Sigmoid colon (tissue), 6 donors: ENCODE measurements at regions not wholly inside any gene's neighbourhood (a gene's known extent, or its start where the extent isn't known, plus 50 kb on each side); places are given as distances from the start of the nearest gene placed in this dataset.
"Not testable (repeated sequence)": the region's sequence is repeated elsewhere in the genome, so short reads cannot be mapped to it uniquely, and the experiment has no call there.

Experiments used
- DNase-seq: peaks from one replicate; pipeline ENCODE4 v3.0.0-alpha.2; 2019
- H3K27ac ChIP-seq, 4 donors: fragments of 200-600 bp; sonication (generic); one replicate each; pipeline ENCODE4 v1.5.1; 2016 to 2019; ENCODE audit warnings: mild to moderate bottlenecking in 1 of 4
- H3K27me3 ChIP-seq, 3 donors: fragments of 200-600 bp; sonication (generic); one replicate each; pipeline ENCODE4 v1.5.1; 2019; ENCODE audit warnings: mild to moderate bottlenecking in 1 of 3
- H3K36me3 ChIP-seq, 4 donors: fragments of 200-600 bp; sonication (generic); one replicate each; pipeline ENCODE4 v1.5.1; 2016 to 2019
- H3K4me1 ChIP-seq, 4 donors: fragments of 200-600 bp; sonication (generic); one replicate each; pipeline ENCODE4 v1.5.1; 2017 to 2019
- H3K4me3 ChIP-seq, 4 donors: fragments of 200-600 bp; sonication (generic); one replicate each; pipeline ENCODE4 v1.5.1; 2017 to 2019; ENCODE audit warnings: mild to moderate bottlenecking in 2 of 4, moderate library complexity in 1 of 4
- H3K9me3 ChIP-seq, 4 donors: fragments of 200-600 bp in 3 of 4; sonication (generic) in 3 of 4; one replicate each; pipeline versions ENCODE4 v1.5.1 to v1.6.1; 2013 to 2019
- EP300 ChIP-seq, 4 donors: sonication (generic); formaldehyde crosslinking; IDR thresholded peaks; one replicate each; pipeline ENCODE4 v1.6.1; 2017; ENCODE audit warnings: antibody characterized with exemption in 4 of 4
- POLR2A ChIP-seq, 2 donors: fragments of 450-650 bp; IDR thresholded peaks; one replicate each; pipeline ENCODE4 v1.6.1; 2016; ENCODE audit warnings: antibody characterized with exemption in 2 of 2, mild to moderate bottlenecking in 2 of 2, moderate library complexity in 2 of 2
- POLR2AphosphoS5 ChIP-seq, 4 donors: sonication (generic); formaldehyde crosslinking; IDR thresholded peaks; one replicate each; pipeline ENCODE4 v1.6.1; 2017; ENCODE audit warnings: antibody characterized with exemption in 4 of 4
- whole genome bisulfite sequencing, 2 donors: extraction: QIAGEN DNeasy Blood & Tissue Kit; methylation state at CpG; one replicate each; pipeline ENCODE4 v1.1.7; 2013; 5-methylcytosine and 5-hydroxymethylcytosine counted together
- intact Hi-C: fragments of 100-400 bp; cut with DNase I; formaldehyde crosslinking; loops from one replicate; pipeline ENCODE4 v1.15.1; 2023
- TF ChIP-seq, protein P1 (sequence below), 4 experiments: fragments of 450-650 bp in 3 of 4; fragments of 200-600 bp in 1 of 4; IDR thresholded peaks; one replicate each; pipeline ENCODE4 v1.5.1; 2016 to 2019; ENCODE audit warnings: antibody characterized with exemption in 4 of 4, mild to moderate bottlenecking in 3 of 4, moderate library complexity in 2 of 4
- donor health status: healthy with polysubstance abuse.
- donor health status: healthy.

DNA sequence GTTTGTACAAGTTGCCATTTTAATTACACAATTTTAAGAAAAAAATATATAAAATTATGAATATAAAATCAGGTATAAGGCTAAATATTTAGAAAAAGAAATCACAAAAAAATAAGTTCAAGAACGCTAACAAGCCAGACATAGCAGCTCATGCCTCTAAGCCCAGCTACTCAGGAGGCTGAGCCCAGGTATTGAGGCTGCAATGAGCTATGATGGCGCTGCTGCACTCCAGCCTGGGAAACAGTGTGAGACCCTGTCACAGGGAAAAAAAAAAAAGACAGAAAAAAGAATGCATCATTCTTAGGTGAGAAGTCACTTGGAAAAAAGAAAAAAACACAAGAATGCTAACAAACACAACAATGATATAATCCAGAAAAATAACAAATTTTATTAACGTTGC lies 112.3 kb upstream of the PRDX6 start:
- intact Hi-C loops: no loop called here
- Histone ChIP-seq H3K4me3 (no peak overlapping the region), H3K4me1 (no peaks in the 10 kb centered on the region), H3K27me3 (no peaks in the 10 kb centered on the region), H3K9me3 (no peaks in the 10 kb centered on the region), H3K36me3 (no peaks in the 10 kb centered on the region), H3K27ac (no peak overlapping the region)
- no peak for DNase-seq
- TF ChIP-seq, protein P1, sequence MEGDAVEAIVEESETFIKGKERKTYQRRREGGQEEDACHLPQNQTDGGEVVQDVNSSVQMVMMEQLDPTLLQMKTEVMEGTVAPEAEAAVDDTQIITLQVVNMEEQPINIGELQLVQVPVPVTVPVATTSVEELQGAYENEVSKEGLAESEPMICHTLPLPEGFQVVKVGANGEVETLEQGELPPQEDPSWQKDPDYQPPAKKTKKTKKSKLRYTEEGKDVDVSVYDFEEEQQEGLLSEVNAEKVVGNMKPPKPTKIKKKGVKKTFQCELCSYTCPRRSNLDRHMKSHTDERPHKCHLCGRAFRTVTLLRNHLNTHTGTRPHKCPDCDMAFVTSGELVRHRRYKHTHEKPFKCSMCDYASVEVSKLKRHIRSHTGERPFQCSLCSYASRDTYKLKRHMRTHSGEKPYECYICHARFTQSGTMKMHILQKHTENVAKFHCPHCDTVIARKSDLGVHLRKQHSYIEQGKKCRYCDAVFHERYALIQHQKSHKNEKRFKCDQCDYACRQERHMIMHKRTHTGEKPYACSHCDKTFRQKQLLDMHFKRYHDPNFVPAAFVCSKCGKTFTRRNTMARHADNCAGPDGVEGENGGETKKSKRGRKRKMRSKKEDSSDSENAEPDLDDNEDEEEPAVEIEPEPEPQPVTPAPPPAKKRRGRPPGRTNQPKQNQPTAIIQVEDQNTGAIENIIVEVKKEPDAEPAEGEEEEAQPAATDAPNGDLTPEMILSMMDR (IDR thresholded peaks at IDR 0.05): no peak
- TF ChIP-seq POLR2A (IDR thresholded peaks at IDR 0.05): no peak
- no peak for TF ChIP-seq EP300 (IDR thresholded peaks at IDR 0.05)
- TF ChIP-seq POLR2AphosphoS5 (IDR thresholded peaks at IDR 0.05): no peak
- WGBS, 2 donors: 89 to 93% methylated on average over 3 of the region's 3 CpGs

DNA sequence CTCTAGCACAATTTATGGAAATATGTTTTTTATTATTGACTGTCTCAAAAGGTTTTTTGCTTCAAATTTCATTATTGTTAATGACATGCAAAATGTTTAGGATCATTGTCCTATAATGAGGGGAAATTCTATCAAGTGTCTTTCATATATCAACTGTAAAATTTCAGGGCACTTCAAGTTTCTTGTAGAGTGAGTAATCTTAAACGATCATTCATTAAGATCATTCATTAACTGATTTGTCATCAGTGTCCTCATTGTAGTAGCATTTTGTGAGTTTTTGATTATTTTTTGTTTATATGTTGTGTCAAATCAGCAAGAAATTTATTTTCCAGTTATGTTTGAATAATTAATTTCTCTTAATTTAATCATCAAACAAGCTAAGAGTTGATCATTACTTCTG lies 111.8 kb upstream of the PRDX6 start:
- Histone ChIP-seq H3K4me1 (no peaks in the 10 kb centered on the region), H3K9me3 (no peaks in the 10 kb centered on the region), H3K4me3 (no peak overlapping the region), H3K27me3 (no peaks in the 10 kb centered on the region), H3K27ac (no peak overlapping the region), H3K36me3 (no peaks in the 10 kb centered on the region)
- TF ChIP-seq POLR2AphosphoS5 (IDR thresholded peaks at IDR 0.05) (no peak), POLR2A (IDR thresholded peaks at IDR 0.05) (no peak), EP300 (IDR thresholded peaks at IDR 0.05) (no peak)
- TF ChIP-seq, protein P1 (IDR thresholded peaks at IDR 0.05): no peak
- WGBS, 2 donors: 92 to 97% methylated on average over 1 of the region's 1 CpG
- no peak for DNase-seq
- intact Hi-C loops: no loop called here

DNA sequence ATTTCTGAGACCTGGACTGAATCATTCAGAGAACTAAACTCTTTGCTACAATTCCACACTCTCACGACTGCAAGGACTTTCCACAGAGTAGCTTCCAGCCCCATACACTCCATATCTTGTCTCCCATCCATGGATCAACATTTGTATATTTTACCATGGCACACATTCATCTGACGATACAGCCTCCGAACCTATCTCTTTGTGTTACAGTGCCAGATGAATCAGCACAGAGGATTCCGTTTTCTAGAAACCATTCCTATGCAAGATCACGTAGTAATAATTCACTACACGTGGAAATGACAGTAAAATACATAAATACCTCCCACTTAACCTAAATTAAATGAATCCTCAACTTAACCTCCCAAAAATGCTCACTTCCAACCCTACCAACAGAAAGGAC lies 110.0 kb upstream of the PRDX6 start:
- H3K4me1 ChIP-seq: no peaks in the 10 kb centered on the region
- no peak for DNase-seq
- WGBS, 2 donors: 88 to 89% methylated on average over 6 of the region's 6 CpGs
- H3K36me3 ChIP-seq: no peaks in the 10 kb centered on the region
- intact Hi-C loops: no loop called here
- TF ChIP-seq, protein P1 (IDR thresholded peaks at IDR 0.05): no peak
- no peak for TF ChIP-seq POLR2AphosphoS5 (IDR thresholded peaks at IDR 0.05)
- no peak for TF ChIP-seq EP300 (IDR thresholded peaks at IDR 0.05)
- TF ChIP-seq POLR2A (IDR thresholded peaks at IDR 0.05): no peak
- no peaks in the 10 kb centered on the region for H3K27me3 ChIP-seq
- no peak overlapping the region for H3K27ac ChIP-seq
- no peak overlapping the region for H3K4me3 ChIP-seq
- no peaks in the 10 kb centered on the region for H3K9me3 ChIP-seq

DNA sequence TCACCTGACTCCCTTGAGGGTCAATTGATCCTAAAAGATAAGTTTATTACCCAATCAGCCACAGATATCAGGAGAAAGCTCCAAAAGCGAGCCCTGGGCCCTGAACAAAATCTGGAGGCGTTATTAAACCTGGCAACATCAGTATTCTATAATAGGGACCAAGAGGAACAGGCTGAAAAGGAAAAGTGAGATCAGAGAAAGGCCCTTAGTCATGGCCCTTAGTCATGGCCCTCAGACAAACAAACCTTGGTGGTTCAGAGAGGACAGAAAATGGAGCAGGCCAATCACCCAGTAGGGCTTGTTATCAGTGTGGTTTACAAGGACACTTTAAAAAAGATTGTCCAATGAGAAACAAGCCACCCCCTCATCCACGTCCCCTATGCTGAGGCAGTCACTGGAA lies 106.5 kb upstream of the PRDX6 start:
- DNase-seq: not testable (repeated sequence)

DNA sequence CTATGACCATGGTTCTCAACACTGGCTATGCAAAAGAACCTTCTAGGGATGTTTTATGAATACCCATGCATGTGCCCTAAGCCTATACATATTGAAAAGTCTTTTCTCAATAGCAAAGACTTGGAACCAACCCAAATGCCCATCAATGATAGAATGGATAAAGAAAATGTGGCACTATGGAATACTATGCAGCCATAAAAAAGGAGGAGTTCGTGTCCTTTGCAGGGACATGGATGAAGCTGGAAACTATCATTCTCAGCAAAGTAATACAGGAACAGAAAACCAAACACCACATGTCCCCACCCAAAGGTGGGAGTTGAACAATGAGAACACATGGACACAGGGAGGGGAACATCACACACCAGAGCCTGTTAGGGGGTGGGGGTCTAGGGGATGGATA lies 101.1 kb upstream of the PRDX6 start:
- intact Hi-C loops, H3K27ac ChIP-seq, H3K27me3 ChIP-seq, H3K36me3 ChIP-seq, H3K9me3 ChIP-seq, DNase-seq, H3K4me3 ChIP-seq, H3K4me1 ChIP-seq: not testable (repeated sequence)
- 91 to 92% methylated on average over 1 of the region's 1 CpG for WGBS, 2 donors

More for the DNA sequence above, 106.5 kb upstream of the PRDX6 start:
- H3K27ac ChIP-seq, H3K4me3 ChIP-seq, H3K4me1 ChIP-seq, H3K36me3 ChIP-seq, intact Hi-C loops, H3K9me3 ChIP-seq, H3K27me3 ChIP-seq: not testable (repeated sequence)
- 88 to 89% methylated on average over 3 of the region's 3 CpGs for WGBS, 2 donors

DNA sequence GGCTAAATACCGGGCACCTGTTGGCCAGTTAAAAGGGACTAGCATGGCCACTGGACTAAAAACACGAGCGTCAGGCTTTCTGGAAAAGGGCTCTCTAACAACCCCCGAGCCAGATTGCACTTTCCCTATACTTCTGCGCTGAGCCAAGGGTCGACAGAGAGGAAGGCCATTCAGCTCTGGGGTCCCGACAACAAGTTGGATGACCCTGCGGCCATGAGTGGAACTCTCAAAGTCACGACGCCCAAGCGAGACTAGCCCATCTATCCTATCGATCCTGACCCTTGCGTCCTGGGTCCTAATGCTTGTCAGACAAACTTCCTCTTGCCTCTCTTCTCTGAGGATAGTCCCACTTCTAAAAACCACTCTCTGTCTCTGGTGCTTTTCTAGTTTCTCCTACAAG lies 99.9 kb upstream of the PRDX6 start:
- Histone ChIP-seq H3K9me3 (no peaks in the 10 kb centered on the region), H3K36me3 (no peaks in the 10 kb centered on the region), H3K4me1 (no peaks in the 10 kb centered on the region), H3K27ac (no peak overlapping the region), H3K27me3 (no peaks in the 10 kb centered on the region), H3K4me3 (no peak overlapping the region)
- intact Hi-C loops: no loop called here
- WGBS, 2 donors: 96 to 97% methylated on average over 13 of the region's 13 CpGs
- no peak for DNase-seq
- TF ChIP-seq, protein P1 (IDR thresholded peaks at IDR 0.05): no peak
- TF ChIP-seq EP300 (IDR thresholded peaks at IDR 0.05) (no peak), POLR2AphosphoS5 (IDR thresholded peaks at IDR 0.05) (no peak), POLR2A (IDR thresholded peaks at IDR 0.05) (no peak)
